Heart left ventricle (tissue), 13 donors: ENCODE measurements at regions not wholly inside any gene's neighbourhood (a gene's known extent, or its start where the extent isn't known, plus 50 kb on each side); places are given as distances from the start of the nearest gene placed in this dataset.

Source experiments
- CTCF ChIP-seq, 12 donors: fragments of 200-600 bp; sonication (generic) in 4 of 12; IDR thresholded peaks; one replicate each; pipeline versions ENCODE4 v1.5.0 to v1.8.0; 2018 to 2022; ENCODE audit warnings: antibody characterized with exemption in 12 of 12, mild to moderate bottlenecking in 5 of 12
- POLR2A ChIP-seq, 2 donors: fragments of 450-650 bp; IDR thresholded peaks; one replicate each; pipeline ENCODE4 v1.6.1; 2017; ENCODE audit warnings: antibody characterized with exemption in 2 of 2, mild to moderate bottlenecking in 2 of 2, moderate library complexity in 2 of 2
- donor health status: ischemic (EF 13 %, LVEDD 7.1; RV severe dilation, severe dysfunction).
- donor health status: DM: no; HTN: yes; CAD: no.
- donor health status: DM: no; HTN: no; CAD: no.
- donor health status: ischemic (EF 25% LVEDD 6.9; RV normal size, moderate dysfunction).
- donor health status: ischemic (EF 25% LVEDD 5.7; RV mildly dilated, moderate dysfunction).
- donor health status: ischemic (EF 35%, LVEDD 5.7; RV mildly dilated, moderate dysfunction).
- donor health status: nonischemic (EF 11% LVEDD 7.7; RV severe dilation, severe dysfunction).
- donor health status: DM: yes; HTN: yes; CAD: no.
- donor health status: PGD.
- donor health status: ischemic (EF 29% LVEDD 5.4; RV normal size, mild dysfunction).
- donor health status: nonischemic (EF 23%, LVEDD 6.1; RV moderate dilation, normal function).

GRCh38 chr5:118466418-118466817 lies 521.9 kb downstream of the DTWD2 start:
- TF ChIP-seq POLR2A (IDR thresholded peaks at IDR 0.05), result no peak
- TF ChIP-seq CTCF (IDR thresholded peaks at IDR 0.05), result no peak
